ENCODE measurements at regions not wholly inside any gene's neighbourhood (a gene's known extent, or its start where the extent isn't known, plus 50 kb on each side); places are given as distances from the start of the nearest gene placed in this dataset.
"Not testable (repeated sequence)": the region's sequence is repeated elsewhere in the genome, so short reads cannot be mapped to it uniquely, and the experiment has no call there.

GRCh38 chr2:180553094-180553715 is 427.2 kb upstream of the UBE2E3 start:
- Histone ChIP-seq H3K9ac (ENCODE audit: low read depth, low read length) (no peak overlapping the region), H3K27me3 (ENCODE audit: insufficient read depth, low read length) (no peaks in the 10 kb centered on the region), H3K4me3 (ENCODE audit: low read length) (no peak overlapping the region), H3K4me1 (ENCODE audit: insufficient read depth, low read length) (no peaks in the 10 kb centered on the region), H3K9me3 (ENCODE audit: insufficient read depth, low read depth, low read length) (no peaks in the 10 kb centered on the region), H3K36me3 (ENCODE audit: insufficient read depth, low read depth, low read length) (no peaks in the 10 kb centered on the region), H3K27ac (ENCODE audit: low read length) (no peak overlapping the region)

GRCh38 chr2:180542511-180542910 is 437.9 kb upstream of the UBE2E3 start:
- H3K9me3 ChIP-seq (ENCODE audit: insufficient read depth, low read depth, low read length): no peaks in the 10 kb centered on the region
- peaks cover 3% of the 10 kb centered on the region; the same call in 1 of the 2 replicates for H3K4me1 ChIP-seq (ENCODE audit: insufficient read depth, low read length)
- H3K27me3 ChIP-seq (ENCODE audit: insufficient read depth, low read length): no peaks in the 10 kb centered on the region
- H3K4me3 ChIP-seq (ENCODE audit: low read length): no peak overlapping the region
- no peak overlapping the region for H3K27ac ChIP-seq (ENCODE audit: low read length)
- H3K9ac ChIP-seq (ENCODE audit: low read depth, low read length): no peak overlapping the region
- no peaks in the 10 kb centered on the region for H3K36me3 ChIP-seq (ENCODE audit: insufficient read depth, low read depth, low read length)

DNA sequence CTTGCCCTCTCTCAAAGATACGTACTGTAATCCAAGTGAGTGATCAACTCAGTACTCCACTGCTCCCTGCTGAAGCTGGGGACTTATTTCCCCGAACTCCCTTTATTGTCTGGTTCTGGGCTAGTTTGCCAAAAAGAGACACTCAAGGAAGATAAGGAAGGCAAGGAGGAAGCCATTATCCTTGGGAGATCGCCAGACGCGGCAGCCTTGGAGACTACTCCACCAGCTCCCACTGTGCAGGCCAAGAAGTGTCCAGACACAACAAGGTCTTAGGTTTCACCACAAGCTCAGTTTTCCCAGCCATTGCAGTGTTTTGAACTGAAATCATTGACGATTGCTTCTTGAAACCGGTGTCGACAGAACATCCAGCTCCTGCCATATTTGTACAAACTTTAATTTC is 439.6 kb upstream of the UBE2E3 start:
- no peaks in the 10 kb centered on the region for H3K9me3 ChIP-seq (ENCODE audit: insufficient read depth, low read depth, low read length)
- peaks cover 3% of the 10 kb centered on the region; the same call in 1 of the 2 replicates for H3K4me1 ChIP-seq (ENCODE audit: insufficient read depth, low read length)
- no peaks in the 10 kb centered on the region for H3K36me3 ChIP-seq (ENCODE audit: insufficient read depth, low read depth, low read length)
- H3K9ac ChIP-seq (ENCODE audit: low read depth, low read length): no peak overlapping the region
- no peaks in the 10 kb centered on the region for H3K27me3 ChIP-seq (ENCODE audit: insufficient read depth, low read length)
- no peak overlapping the region for H3K4me3 ChIP-seq (ENCODE audit: low read length)
- no peak overlapping the region for H3K27ac ChIP-seq (ENCODE audit: low read length)

DNA sequence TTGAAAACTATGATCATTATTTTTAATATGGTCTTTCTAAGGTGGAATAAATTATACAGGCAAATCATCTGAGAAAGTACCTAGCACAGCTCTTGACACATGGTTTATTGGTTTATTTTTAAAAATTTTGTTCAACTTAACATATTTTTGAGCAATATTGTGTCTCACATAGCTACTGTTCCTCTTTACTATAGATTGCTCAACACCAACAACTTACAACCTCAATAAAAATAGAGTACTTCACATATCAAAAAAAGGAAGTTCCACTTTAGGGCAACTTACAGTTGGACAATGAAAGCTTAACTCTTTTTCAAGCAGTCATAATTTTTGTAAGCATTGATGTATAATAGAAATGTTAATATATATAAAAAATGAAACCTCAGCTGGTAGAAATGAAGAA is 440.9 kb upstream of the UBE2E3 start:
- Histone ChIP-seq H3K27ac (ENCODE audit: low read length) (no peak overlapping the region), H3K36me3 (ENCODE audit: insufficient read depth, low read depth, low read length) (no peaks in the 10 kb centered on the region), H3K27me3 (ENCODE audit: insufficient read depth, low read length) (no peaks in the 10 kb centered on the region), H3K4me1 (ENCODE audit: insufficient read depth, low read length) (peaks cover 3% of the 10 kb centered on the region; the same call in 1 of the 2 replicates), H3K9me3 (ENCODE audit: insufficient read depth, low read depth, low read length) (no peaks in the 10 kb centered on the region), H3K9ac (ENCODE audit: low read depth, low read length) (no peak overlapping the region), H3K4me3 (ENCODE audit: low read length) (no peak overlapping the region)

DNA sequence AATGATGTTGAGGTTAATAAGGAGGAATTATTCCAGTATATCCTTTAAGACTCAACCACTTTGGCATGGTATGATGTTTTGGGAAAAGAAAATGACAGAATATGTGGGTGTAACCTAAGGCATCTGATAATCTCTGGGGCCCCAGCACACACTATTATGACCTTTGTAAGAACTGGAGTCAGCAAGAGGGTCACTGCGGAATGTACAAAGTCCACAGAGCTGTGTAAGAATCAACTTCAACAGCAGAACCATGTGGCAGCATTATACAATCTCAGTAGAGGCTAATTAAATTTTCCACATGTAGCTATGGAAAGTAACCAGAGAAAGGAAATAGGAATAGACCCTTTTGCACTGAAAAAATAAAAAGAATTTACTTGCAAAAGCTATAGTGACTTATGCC is 445.1 kb upstream of the UBE2E3 start:
- peaks cover 3% of the 10 kb centered on the region; the same call in 1 of the 2 replicates for H3K4me1 ChIP-seq (ENCODE audit: insufficient read depth, low read length)
- no peaks in the 10 kb centered on the region for H3K27me3 ChIP-seq (ENCODE audit: insufficient read depth, low read length)
- no peak overlapping the region for H3K27ac ChIP-seq (ENCODE audit: low read length)
- H3K9ac ChIP-seq (ENCODE audit: low read depth, low read length): no peak overlapping the region
- no peak overlapping the region for H3K4me3 ChIP-seq (ENCODE audit: low read length)
- H3K9me3 ChIP-seq (ENCODE audit: insufficient read depth, low read depth, low read length): no peaks in the 10 kb centered on the region
- H3K36me3 ChIP-seq (ENCODE audit: insufficient read depth, low read depth, low read length): no peaks in the 10 kb centered on the region

DNA sequence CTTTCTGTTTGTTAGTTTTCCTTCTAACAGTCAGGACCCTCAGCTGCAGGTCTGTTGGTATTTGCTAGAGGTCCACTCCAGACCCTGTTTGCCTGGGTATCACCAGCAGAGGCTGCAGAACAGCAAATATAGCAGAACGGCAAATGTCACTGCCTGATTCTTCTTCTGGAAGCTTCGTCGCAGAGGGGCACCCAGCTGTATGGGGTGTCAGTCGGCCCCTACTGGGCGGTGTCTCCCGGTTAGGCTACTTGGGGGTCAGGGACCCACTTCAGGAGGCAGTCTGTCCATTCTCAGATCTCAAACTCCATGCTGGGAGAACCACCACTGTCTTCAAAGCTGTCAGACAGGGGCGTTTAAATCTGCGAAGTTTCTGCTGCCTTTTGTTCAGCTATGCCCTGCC is 448.6 kb upstream of the UBE2E3 start:
- H3K27ac ChIP-seq (ENCODE audit: low read length); H3K9me3 ChIP-seq (ENCODE audit: insufficient read depth, low read depth, low read length); H3K4me1 ChIP-seq (ENCODE audit: insufficient read depth, low read length): not testable (repeated sequence)

DNA sequence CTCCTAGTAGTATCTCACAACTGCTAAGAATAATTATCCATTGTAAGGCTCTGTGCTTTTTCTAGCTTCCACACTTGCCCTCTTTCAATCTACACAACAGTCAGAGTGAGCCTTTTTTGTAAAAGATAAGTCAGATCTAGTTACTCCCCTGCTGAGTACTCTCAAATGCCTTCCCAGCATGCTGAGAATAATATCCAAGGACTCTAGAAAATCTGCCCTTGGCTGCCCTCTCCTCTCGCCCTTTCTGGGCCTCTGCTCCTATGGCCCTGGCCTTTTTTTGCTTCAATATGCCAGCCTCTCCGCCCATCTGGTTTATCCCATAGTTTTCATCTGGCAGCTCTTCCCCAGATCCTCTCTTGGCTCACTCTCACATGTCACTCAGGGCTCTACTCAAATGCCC is 455.9 kb upstream of the UBE2E3 start:
- Histone ChIP-seq H3K9me3 (ENCODE audit: insufficient read depth, low read depth, low read length) (no peaks in the 10 kb centered on the region), H3K27me3 (ENCODE audit: insufficient read depth, low read length) (no peaks in the 10 kb centered on the region), H3K4me3 (ENCODE audit: low read length) (no peak overlapping the region), H3K27ac (ENCODE audit: low read length) (no peak overlapping the region), H3K9ac (ENCODE audit: low read depth, low read length) (no peak overlapping the region), H3K36me3 (ENCODE audit: insufficient read depth, low read depth, low read length) (no peaks in the 10 kb centered on the region), H3K4me1 (ENCODE audit: insufficient read depth, low read length) (peaks cover 5% of the 10 kb centered on the region; the same call in 1 of the 2 replicates)

More for the DNA sequence above, 448.6 kb upstream of the UBE2E3 start:
- not testable (repeated sequence) for H3K9ac ChIP-seq (ENCODE audit: low read depth, low read length); H3K36me3 ChIP-seq (ENCODE audit: insufficient read depth, low read depth, low read length); H3K4me3 ChIP-seq (ENCODE audit: low read length); H3K27me3 ChIP-seq (ENCODE audit: insufficient read depth, low read length)

GRCh38 chr2:180523621-180524340 is 456.6 kb upstream of the UBE2E3 start:
- Histone ChIP-seq H3K27me3 (ENCODE audit: insufficient read depth, low read length) (no peaks in the 10 kb centered on the region), H3K9ac (ENCODE audit: low read depth, low read length) (no peak overlapping the region)

DNA sequence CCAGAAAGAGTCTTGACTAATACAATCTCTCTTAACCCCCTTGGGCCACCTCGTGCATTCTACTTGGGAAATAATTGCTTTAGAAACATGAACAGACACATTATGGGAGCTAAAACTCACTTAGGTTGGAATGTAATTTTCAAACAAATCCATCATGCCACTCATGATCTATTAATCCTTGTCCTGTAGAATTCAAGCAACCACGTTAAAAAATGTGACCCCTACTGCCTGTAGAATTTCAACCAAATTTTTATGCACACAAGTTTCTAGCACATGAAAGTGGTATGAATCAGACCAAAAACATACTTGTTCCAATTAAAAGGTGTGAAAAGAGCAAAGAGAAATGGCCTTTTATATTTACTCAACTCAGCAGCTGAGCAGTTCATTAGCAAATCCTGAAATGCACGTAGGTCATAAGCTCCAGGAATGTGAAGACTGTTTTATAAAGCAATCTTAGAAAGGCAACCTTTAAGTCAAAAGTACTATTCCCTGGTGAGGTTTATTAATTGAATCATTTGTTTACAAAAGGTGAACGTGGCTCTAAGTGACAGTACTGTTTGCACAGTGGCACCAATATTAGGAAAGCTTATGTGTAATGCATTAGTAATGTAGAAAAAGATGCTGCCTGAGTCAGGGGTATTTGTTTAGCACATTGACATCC is 459.4 kb upstream of the UBE2E3 start:
- Histone ChIP-seq H3K27ac (ENCODE audit: low read length) (no peak overlapping the region), H3K36me3 (ENCODE audit: insufficient read depth, low read depth, low read length) (no peaks in the 10 kb centered on the region), H3K9ac (ENCODE audit: low read depth, low read length) (no peak overlapping the region), H3K4me1 (ENCODE audit: insufficient read depth, low read length) (peaks cover 5% of the 10 kb centered on the region; the same call in 1 of the 2 replicates), H3K4me3 (ENCODE audit: low read length) (no peak overlapping the region), H3K27me3 (ENCODE audit: insufficient read depth, low read length) (no peaks in the 10 kb centered on the region), H3K9me3 (ENCODE audit: insufficient read depth, low read depth, low read length) (no peaks in the 10 kb centered on the region)

More at GRCh38 chr2:180523621-180524340, 456.6 kb upstream of the UBE2E3 start:
- Histone ChIP-seq H3K36me3 (ENCODE audit: insufficient read depth, low read depth, low read length) (no peaks in the 10 kb centered on the region), H3K27ac (ENCODE audit: low read length) (no peak overlapping the region), H3K9me3 (ENCODE audit: insufficient read depth, low read depth, low read length) (no peaks in the 10 kb centered on the region), H3K4me1 (ENCODE audit: insufficient read depth, low read length) (peaks cover 5% of the 10 kb centered on the region; the same call in 1 of the 2 replicates), H3K4me3 (ENCODE audit: low read length) (no peak overlapping the region)

DNA sequence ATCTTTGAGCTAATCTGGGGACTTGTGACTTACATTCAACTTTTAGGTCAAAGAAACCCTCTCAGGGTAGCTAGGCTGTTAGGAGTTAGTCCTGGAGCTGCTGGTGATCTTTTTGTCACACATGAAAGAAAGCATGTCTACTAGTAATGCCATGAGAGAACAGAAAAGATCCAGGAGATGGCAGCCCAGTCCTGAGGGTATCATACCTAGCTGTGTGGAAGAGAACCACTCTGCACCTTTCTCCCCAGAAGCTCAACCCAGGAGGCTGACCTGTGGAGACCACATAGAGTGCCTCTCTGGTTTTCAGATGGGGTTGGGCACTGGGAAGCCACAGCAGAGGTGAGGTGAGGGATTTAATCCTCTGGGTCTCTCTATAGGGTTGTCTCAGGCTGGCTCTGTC is 460.2 kb upstream of the UBE2E3 start:
- no peaks in the 10 kb centered on the region for H3K9me3 ChIP-seq (ENCODE audit: insufficient read depth, low read depth, low read length)
- H3K4me1 ChIP-seq (ENCODE audit: insufficient read depth, low read length): peaks cover 5% of the 10 kb centered on the region; the same call in 1 of the 2 replicates
- H3K27me3 ChIP-seq (ENCODE audit: insufficient read depth, low read length): no peaks in the 10 kb centered on the region
- H3K4me3 ChIP-seq (ENCODE audit: low read length): no peak overlapping the region
- H3K27ac ChIP-seq (ENCODE audit: low read length): no peak overlapping the region
- H3K9ac ChIP-seq (ENCODE audit: low read depth, low read length): no peak overlapping the region
- no peaks in the 10 kb centered on the region for H3K36me3 ChIP-seq (ENCODE audit: insufficient read depth, low read depth, low read length)

DNA sequence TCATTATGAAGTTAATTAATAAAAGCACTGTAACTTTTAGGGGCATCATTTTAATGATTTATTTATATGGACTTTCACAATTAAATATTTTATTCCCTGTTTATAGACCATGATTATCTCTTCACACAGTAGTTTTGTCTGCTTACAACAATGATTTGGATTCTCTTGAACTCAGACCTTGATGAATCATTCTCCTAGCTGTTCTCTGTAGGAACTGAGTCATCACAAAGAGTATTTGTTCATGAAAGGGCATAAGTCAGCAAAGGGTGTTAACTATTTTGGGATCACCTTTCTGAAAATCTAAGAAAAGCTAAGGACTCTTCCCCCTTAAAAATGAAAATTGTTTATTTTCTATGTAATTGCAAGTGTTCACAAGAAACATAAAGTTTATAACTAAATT is 461.1 kb upstream of the UBE2E3 start:
- Histone ChIP-seq H3K27me3 (ENCODE audit: insufficient read depth, low read length) (no peaks in the 10 kb centered on the region), H3K4me1 (ENCODE audit: insufficient read depth, low read length) (no peaks in the 10 kb centered on the region; the same call in 1 of the 2 replicates), H3K9me3 (ENCODE audit: insufficient read depth, low read depth, low read length) (no peaks in the 10 kb centered on the region), H3K4me3 (ENCODE audit: low read length) (no peak overlapping the region), H3K9ac (ENCODE audit: low read depth, low read length) (no peak overlapping the region), H3K36me3 (ENCODE audit: insufficient read depth, low read depth, low read length) (no peaks in the 10 kb centered on the region), H3K27ac (ENCODE audit: low read length) (no peak overlapping the region)

- Histone ChIP-seq H3K36me3 (ENCODE audit: insufficient read depth, low read depth, low read length) (no peaks in the 10 kb centered on the region), H3K9me3 (ENCODE audit: insufficient read depth, low read depth, low read length) (no peaks in the 10 kb centered on the region), H3K4me1 (ENCODE audit: insufficient read depth, low read length) (no peaks in the 10 kb centered on the region; the same call in 1 of the 2 replicates), H3K4me3 (ENCODE audit: low read length) (no peak overlapping the region), H3K9ac (ENCODE audit: low read depth, low read length) (no peak overlapping the region), H3K27me3 (ENCODE audit: insufficient read depth, low read length) (no peaks in the 10 kb centered on the region), H3K27ac (ENCODE audit: low read length) (no peak overlapping the region)
These were observed 464.2 kb upstream of the UBE2E3 start for GRCh38 chr2:180516232-180516631.
